GM18861 (cell line): ENCODE measurements at regions not wholly inside any gene's neighbourhood (a gene's known extent, or its start where the extent isn't known, plus 50 kb on each side); places are given as distances from the start of the nearest gene placed in this dataset.

Experiments used
- ATAC-seq: cut with Tn5 transposase; IDR thresholded peaks from one replicate; pipeline ENCODE4 v1.9.1; 2021; ENCODE audit not compliant: unreplicated experiment

DNA sequence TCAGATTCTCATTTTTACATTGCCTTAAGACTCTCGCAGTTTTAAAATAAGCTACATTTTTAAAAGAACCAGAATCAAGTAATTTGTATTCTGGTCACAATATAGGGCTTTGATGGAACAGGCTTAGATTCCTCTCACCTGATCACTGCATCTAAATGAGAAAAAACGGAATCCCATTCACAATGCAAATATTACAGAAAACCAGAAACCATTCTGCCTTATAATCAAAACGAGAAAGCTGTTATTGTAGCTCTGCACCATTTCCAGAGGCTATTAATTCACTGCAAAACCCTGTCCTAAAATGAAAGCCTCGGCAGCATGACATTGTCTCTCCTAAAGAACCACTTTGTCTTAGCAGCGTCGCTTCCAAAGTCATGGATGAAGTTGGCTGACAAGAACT, 116.1 kb upstream of the ZNF366 start:
- ATAC-seq: no peak

DNA sequence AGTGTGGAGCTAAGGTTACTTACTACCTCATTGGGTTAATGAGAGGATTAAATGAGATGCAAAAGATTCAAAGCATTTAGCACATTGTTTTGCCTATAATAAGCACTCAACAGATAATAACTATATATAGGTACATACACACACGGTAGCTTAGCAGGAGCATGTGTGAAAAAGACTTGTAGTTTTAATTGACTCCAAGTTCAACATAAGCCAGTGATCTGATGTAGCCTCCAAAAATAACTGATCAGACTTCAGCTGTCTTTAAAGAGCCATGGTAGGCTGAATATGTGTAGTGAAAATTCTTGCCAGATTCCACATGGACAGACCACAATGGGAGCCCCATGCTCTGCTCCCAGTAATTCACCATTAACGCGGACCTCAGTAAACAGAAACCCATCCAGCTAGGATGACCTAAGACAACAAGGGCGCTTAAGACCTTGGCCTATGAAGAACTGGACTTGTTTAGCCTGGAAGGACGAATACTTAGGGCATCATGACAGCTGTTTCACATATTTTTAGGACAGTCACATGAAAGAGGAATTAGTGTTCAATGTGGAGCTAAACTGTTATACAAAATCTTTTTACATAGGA, 115.1 kb upstream of the ZNF366 start:
- ATAC-seq: no peak

DNA sequence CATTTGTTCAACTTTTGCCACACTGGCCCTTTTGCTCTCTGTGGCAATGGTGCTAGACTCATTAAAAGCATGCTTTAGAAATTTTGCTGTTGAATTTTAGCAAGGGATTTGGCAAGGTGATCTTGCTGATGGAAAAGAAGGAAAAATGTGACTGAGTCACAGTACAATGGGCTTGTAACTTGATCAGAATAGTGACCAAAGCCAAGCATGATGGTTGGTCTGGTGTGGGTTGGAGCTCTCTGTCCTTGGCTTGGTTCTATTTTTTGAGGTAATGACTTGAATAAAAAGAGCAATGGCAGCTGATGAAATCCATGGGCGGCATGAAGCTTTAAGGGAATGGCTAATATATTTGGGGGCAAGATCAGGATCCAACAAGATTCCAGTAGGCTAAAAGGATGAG, 114.4 kb upstream of the ZNF366 start:
- ATAC-seq: no peak

DNA sequence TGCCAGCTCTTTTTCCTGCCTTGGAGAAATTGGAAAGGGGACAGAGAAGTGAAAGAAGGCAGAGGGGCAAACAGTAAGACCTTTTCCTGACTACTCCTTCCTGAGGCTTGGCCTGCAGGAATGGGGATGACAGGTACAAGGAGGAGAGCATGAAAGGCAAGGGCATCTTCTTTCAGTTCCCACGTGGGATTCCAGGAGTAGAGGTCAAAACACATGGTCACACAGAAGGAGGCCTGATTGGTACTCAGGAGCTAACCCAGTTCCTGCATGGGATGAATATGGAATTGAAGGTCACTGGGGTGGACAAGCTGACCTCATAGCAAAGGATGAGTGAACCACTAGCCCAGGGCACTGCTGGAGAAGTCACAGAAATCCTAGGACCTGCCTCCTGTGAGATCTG, 112.5 kb upstream of the ZNF366 start:
- no peak for ATAC-seq

DNA sequence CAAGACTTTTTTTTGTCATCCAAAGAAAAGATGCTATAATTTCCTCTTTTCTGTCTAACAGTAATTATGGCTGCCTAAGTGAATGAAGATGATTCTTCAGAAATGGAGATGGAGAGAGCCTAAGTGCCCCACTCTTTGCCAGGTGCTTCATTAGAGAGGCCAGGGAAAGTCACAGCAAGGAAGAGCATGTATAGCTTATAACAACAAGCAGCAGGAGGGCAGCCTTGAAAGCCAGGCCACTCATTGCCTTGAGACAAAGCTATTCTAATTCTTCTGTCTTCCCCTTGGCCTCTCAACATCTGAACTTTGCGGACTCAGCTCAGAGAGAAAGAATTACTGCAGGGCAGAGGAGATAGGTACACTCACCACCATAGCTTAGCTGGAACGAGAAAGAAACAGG, 112.0 kb upstream of the ZNF366 start:
- no peak for ATAC-seq

DNA sequence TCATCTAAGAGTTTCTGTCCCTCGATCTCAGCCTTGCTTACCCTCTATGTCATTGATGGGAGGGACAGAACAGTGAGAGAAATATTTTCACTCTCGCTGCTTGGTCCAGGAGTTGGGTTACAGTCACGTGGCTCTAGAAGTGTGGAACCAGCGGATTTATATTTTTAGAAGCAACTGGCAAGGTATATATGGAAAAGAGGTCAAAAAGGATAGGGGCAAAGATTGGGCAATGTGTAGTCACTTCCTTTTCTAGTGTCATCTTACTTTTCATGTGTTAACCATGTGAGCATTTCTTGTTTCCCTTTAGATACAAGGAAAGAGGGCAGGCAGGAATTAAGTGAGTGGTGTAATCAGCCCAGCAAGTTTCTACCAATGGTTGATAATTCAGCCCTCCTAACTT, 111.5 kb upstream of the ZNF366 start:
- ATAC-seq: no peak

DNA sequence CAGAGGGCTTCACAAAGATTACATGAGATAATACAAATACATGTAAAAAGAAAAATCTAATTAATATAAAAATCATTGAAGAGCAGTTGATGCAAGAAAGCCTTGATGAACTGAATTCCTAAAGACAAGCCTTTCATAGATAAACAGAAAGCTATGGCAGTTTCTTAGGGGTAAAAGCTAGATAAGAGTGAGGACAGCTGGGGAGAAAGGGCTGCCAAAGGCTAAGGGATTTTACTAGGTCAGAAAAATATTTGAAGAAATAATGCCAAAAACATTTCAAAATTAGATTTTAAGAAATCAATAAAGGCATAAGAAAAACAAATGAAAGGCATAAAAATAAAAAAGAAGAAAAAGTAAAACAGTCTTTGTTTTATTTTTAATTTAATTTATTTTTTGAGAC, 107.9 kb upstream of the ZNF366 start:
- no peak for ATAC-seq

DNA sequence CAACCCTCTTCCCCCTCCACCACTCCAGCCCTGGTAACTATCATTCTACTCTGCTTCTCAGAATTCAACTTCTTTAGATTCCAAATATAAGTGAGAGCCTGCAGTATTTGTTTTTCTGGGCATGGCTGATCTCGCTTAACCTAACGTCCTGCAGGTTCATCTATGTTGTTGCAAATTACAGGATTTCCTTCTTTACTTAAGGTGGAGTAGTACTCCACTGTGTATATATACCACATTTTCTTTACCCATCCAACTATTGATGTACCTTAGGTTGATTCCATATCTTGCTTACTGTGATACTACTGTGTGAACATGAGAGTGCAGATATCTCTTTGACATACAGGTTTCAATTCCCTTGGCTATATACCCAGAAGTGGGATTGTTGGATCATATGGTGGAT, 106.3 kb upstream of the ZNF366 start:
- ATAC-seq: no peak

DNA sequence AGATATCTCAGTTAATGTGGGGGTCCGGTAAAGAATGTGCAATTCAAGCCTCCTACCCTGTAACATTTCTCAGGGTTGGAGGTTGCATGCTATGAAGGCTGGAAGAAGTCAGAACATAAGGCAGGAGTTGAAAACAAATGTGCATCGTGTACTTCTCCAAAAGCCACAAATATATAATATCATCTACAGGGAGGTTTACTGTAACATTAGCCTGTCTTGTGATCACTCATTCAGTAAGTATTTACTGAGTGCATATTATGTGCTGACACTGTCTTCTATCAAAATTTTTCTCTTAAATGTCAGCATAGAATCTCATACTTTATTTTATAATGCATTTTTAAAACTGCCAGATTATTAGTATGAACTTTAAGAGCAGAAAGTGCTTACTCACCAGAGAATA, 105.6 kb upstream of the ZNF366 start:
- no peak for ATAC-seq

DNA sequence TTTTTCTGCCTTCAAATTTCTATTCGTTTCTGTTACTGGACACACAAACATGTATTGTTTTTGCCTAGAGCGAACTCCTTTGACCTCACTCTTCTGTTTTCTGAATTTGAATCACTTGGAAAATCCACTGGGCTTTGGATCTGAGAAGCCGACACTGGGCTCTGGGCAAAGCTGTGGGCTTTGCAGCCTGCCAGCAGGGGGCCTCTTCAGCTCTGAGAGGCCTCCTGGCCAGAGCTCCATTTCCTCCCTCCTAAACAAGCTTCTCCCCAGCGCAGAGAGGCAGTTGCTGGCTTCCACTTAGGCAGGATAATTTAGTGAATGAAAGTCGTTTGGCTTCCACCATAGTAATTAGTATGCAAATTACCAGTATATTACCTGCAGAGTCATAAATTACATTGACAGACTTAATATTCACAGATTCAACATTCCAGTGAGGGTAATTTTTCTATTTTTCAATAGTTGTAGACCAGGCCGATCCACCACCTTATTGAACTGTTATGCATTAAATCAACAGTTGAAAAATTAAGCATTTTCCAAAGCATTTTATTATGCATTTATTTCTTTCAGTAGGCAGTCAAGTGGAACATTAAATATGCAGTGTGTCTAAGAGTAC, 104.0 kb upstream of the ZNF366 start:
- peak; percentile 66 for ATAC-seq

DNA sequence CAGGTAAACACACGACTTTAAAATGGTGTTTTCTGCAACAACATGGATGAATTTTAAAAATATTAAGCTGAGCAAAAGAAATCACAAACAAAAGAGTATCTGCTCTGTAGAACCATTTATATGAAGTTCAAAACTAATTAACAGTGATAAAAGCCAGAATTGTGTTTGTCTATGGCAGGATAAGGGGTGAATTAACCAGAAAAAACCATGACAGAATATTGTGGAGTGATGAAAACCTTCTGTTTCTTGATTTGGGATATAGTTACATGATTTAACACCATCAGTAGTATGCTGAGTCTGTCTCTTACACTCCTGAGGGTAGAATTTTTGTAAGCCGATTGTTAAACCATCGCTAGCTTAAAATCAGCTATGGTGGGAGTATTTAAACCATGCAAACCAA, 101.7 kb upstream of the ZNF366 start:
- ATAC-seq: no peak

DNA sequence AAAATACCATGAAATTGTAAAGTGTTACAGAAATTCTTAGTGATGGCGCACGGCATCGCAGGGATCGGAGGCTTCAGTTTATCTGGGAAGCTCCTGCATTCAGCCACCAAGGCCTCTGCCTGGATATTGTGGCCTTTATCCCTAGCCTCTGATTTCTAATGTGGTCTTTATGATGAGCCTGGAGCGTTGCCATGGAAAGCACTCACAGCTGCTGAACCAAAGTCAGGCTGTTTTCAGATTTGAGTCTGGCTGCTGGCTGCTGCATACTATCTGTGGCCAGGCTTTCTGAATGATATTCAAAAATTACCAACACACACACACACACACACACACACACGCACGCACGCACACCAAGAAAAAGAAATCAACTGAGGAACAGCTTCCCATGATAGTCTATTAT, 101.1 kb upstream of the ZNF366 start:
- no peak for ATAC-seq

DNA sequence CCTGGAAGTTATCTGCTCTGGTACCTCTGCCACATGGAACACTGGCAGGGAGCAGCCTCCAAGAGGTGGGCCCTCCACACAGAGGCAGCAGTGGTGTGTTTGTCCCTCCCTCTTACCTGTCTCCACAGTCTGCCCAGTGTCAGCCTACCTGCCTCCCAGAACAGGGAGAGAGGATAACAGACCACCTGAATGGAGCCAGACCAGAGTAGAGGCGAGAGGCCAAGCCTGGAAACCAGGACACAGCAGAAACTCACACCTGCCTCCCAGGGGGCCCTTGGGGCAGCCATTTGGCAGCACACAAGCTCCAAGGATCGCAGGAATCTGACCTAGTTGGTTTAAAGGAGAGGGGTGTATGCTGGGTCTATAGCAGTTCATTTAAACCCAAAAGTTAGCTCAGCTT, 100.2 kb upstream of the ZNF366 start:
- no peak for ATAC-seq

DNA sequence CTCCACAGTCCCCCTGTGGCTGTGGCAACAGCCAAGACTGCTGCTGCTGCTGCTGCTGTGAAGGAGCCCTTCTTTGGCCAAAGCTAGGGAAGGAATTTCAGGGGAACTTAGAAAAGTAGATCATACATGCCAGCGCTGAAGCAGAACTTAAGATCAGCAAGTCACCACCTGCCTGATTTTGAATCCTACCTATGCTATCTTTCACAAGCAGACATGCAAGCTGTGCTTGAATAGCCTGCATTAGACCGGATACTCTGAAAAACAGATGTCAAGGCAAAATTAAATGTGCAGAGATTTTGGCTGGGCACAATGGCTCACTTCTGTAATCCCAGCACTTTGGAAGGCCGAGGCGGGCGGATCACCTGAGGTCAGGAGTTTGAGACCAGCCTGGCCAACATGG, 99.3 kb upstream of the ZNF366 start:
- no peak for ATAC-seq

DNA sequence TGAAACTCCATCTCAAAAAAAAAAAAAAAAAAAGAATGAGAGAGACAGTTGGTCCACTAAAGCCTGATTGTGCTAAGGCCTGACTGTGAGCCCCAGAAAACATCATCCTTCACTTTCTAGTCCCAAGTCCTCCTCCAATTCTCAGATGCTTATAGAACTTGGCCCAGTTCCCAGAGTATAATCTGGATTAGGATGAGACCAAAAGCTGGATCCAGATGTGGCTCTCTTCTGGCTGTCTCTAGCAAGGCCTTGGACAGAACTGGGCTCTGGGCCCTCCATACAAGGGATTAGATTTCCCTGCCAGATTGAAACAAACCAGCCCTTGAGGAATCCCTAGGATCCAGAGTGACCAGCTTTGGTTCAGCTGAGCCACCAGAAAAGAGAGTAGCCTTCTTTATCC, 98.4 kb upstream of the ZNF366 start:
- ATAC-seq: no peak

DNA sequence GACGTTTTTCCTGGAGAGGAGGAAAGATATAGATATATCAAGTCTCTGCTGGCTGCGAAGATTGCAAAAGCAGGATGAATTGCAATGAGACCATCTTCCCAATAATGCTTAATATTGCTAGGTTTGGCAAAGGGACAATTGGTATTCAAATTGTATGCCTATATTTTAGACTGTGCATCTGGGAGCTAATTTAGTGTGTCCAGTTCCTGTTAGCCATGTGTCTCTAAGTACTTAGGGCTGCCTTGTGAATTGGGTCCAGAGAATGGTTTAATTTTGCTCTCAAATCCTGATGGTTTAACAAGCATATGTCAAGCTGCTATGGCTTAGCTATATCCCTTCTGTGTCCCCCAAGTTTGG, 97.6 kb upstream of the ZNF366 start:
- ATAC-seq: no peak

DNA sequence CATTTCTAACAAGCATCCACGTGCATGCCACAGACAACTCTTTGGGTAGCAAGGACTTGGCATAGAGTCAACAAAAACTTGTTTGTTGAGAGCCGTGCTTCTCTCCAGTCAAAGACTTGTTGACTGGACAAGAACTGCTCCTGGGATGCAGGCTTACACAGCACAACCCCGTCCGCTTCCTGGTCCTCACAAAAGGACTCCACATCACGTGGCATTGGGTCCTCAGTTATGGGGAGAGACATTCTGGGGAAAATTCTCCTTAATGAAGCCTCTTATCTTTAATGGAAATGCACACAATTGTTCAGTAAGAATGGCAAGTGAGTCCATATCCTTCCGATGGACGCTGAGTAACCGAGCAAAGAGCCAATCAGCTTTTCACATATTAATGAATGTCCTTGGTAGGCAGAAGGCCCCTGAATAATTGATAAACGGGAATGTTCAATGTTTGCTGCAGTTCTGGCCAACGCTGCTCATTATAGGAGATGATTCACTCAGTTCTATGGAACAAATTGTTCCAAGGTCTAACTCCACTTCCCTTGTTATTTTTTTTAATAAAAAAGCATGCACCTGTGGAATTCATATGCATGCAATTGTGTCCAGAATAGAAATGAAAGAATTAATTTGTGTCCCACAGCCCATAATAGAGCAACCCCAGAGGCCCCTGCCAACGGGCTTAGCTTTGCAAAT, 97.0 kb upstream of the ZNF366 start:
- no peak for ATAC-seq

DNA sequence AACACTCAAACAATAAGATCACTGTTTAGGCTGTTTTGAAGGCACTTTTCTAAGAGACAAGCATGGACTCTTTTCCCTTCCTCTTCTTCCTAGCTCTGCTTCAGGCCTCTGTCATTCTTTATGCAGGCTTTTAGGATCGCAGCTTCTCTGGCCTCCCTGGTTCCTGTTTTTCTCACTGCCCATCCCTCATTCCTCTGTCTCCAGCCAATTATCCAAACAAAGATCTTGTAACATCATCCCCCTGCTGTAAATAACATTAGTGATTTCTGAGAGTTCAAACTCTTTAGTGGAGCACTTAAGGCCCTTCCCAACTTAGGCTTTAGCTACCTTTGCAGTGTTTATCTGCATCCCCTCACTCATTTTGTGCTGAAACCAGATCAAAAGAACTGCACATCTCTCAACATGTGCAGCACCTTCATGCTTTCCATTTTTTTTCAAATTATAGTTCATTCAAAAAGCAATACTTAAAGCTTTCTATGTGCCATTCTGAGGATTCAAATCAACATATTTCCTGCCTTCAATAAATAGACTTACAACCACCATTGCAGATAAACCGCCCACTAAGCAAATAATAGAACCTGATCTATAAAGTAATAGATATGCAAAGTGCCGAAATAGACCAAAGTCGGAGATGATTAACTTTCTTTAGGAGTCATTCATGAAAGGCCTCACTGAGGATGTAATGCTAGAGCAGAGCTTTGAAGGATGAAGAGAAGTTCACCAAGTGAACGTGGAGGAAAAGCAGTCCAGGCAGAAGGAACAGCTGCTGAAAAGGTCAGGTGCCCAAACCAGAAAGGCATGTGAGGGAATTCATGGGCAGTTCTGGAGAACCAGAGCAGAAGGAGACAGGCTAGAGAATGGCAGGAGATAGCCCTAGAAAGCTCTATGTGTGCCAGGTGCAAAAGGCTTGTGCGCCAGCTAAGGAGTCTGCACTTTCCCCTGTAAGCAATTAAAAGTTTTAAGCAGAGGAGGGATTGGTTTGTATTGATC, 95.8 kb upstream of the ZNF366 start:
- no peak for ATAC-seq

DNA sequence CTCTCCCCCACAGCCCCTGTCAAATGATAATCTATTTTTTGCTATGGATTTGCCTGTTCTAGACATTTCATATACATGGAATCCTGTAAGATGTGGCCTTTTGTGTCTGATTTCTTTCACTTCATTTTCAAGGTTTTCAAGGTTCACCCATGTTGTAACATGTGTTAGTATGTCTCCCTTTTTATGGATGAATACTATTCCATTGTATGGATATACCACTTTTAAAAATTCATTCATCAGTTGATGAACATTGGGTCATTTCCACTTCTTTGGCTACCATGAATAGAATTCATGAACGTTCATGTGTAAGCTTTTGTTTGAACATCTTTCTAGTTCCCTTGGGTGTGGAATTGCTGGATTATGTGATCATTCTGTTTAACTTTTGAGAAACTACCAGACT, 94.7 kb upstream of the ZNF366 start:
- ATAC-seq: no peak

DNA sequence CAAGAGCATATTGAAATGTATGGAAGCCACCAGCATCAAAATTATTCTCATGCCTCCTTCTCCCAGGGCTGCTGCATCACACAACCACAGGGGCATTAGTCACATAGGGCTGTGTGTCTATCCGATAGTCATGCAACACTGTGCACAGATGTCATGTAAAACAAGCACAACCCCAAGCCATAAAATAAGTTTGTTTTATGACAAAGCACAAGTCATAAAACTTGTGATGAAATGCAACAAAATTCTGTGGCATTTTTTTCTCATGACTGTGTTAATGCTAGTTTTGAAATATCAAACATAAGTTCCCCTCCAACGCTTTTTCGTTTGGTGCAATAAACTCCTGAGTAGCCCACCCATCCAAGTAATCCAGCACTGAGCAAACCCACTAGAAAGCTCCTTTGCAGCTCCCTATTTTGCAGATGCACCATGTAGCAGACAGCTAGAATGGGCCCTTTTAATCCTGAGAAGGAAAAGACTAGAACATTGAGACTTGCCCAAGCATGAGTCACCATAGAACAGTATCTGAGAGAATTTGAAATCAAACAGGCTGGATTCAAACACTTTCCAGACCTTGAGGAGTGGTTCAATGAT, 93.3 kb upstream of the ZNF366 start:
- no peak for ATAC-seq
